ENCODE measurements at regions not wholly inside any gene's neighbourhood (a gene's known extent, or its start where the extent isn't known, plus 50 kb on each side); places are given as distances from the start of the nearest gene placed in this dataset.

- DNase-seq = no peak
Measured at GRCh38 chr4:186935901-186936300, 212.2 kb upstream of the FAT1 start.

DNA sequence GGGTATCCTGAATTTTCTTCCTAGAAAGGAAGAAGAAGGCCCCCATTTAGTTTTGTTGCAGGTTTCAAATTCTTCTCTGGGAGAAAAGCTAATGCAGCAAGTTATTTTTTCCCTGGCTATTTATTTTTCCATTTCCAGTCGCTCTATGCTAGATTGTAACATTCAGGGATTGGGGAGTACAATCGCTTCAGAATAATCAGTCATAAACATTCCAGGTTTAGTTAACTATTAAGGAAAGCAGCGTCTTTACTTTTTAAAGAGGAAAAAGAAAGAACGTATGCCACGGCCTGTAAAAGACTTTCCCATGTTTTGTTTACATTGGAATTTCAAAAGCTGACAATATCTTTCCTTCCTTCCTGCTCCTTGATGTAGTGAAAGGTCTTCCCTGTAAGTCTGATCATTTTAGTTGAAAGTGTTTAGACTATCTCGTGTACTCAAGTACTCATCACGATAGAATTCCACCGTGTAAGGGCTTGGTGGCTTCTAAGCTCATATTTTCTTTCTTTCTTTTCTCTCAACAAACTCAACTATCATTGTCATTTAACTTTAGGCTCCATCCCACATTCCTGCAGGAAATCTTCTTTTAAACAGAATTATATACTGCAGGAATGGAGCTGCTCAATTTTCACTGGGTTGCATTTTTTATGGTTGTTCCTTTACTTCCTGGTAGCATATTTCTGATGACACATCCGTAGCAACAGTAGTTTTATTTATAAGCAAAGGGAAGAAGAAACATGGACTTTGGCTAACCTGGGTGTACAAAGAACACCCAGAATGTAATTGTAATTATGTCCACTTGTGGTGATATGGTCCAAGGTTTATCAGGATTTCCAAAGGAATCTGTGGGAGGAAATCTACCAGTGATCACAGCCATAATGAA lies 213.1 kb upstream of the FAT1 start:
- DNase-seq = peak; percentile 71

- DNase-seq = no peak
Measured at GRCh38 chr4:186939226-186939625, 215.6 kb upstream of the FAT1 start.

DNA sequence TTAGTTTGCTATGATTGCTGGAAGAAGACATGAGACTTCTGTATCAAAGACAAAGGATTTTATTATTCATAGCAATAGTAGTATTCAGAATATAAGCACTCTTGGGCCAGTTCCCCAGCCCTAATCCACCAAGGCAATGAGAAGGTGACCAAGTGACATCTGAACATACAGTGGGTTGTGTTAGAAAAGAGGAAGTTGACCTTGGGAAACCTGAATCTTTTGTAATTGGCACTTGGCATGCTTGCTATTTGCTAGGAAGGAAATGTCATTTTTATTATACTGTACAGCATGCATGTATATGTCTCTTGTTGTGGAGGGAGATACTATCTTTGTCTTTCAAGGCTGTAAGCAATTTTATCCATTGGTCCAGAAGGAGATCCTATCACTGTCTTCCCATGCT lies 216.1 kb upstream of the FAT1 start:
- no peak for DNase-seq

DNA sequence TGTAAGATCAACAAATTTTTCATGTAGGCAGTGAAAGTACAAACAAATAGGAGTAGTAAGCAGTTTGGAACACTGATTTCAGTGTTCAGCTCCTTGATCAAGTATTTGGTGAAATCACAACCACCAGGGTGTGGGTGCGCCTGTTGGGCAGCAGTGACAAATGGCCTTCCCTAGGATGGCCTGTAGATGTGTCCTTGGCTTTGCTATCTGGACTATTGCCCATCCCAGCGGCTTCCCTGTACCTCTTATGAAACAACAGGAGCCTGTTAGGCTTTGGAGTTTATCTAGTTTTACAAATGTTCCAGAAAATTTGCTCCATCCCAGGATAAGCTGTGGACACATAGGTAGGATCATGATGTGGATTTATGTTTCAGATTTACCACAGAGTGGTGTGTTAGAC lies 216.8 kb upstream of the FAT1 start:
- DNase-seq = no peak

DNA sequence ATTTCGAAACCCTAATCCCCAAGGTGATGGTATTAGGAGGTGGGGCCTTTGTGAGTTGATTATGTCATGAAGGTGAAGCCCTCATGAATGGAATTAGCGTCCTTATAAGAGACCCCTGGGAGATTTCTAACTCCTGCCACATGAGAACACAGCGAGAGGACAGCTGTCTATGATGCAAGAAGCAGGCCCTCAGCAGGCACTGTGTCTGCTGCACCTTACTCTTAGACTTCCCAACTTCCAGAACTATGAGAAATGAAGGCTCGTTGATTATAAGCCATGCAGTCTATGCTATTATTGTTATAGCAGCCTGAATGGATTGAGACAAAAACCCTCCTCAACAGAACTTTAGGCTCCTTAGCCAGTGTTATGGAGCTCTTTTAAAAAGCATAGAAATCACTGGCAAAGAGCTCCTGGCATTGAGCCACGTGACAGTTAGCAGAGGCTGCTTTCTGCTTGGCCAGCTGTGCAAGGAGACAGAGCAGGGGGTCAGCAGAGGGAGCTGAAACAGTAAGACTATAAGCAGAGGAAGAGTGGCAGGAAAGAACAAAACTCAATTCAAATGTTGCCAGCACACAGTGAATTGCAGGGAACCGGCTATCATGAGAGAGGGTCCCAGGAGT lies 219.2 kb upstream of the FAT1 start:
- peak; percentile 57 for DNase-seq

- no peak for DNase-seq
Measured at GRCh38 chr4:186943411-186943810, 219.8 kb upstream of the FAT1 start.

DNA sequence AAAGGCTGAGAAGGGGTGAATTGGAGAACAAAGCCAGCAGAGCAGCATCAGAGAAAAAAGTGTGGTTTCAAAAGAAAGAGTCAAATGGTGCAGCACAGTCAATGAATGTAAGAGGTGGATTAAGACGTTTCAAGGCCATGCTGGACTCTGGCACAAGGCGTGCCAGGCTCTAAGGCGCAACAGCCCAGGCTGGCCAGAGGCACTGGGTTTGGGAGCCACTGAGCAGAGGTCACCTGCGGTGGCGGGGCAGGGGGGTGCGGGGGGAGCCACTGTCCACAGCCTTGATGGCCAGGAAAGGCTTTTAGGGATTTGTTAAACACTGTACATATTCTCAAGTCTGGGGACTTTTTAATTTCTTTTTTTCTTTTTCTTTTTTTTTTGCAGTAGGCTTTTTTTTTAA lies 222.5 kb upstream of the FAT1 start:
- DNase-seq = no peak

DNA sequence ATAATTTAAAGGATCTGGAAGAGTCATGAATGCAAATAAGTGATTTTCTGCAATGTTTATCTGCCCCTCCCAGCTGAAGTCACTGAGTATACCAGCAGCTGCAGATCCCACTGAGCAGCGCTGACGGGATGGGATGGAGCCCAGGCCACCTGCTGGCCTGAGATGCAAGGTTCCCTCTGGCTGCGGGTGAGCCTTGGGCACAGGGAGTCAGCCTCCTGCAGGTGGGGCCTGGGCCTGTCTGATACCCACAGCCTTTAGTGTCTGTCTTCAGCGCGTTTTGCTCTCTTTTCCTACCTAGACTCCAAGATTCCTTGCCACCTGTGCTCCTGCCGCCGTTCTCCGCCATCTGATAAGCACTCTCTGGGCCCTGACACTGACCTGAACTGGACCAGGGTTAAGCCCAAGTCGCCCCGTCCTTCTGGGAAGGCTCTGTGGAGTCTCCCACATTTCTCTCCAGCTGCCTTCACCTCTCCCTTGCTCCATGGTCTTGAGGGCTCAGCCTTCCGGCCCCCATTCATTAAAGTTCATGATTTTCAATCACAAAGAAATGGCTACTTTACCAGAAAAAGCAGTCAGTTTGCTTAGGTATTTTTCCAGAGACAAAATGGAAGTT lies 223.1 kb upstream of the FAT1 start:
- no peak for DNase-seq

- peak; percentile 37 for DNase-seq
Measured at GRCh38 chr4:186948361-186949242, 224.9 kb upstream of the FAT1 start.

GRCh38 chr4:186949847-186950246 lies 226.2 kb upstream of the FAT1 start:
- no peak for DNase-seq

DNA sequence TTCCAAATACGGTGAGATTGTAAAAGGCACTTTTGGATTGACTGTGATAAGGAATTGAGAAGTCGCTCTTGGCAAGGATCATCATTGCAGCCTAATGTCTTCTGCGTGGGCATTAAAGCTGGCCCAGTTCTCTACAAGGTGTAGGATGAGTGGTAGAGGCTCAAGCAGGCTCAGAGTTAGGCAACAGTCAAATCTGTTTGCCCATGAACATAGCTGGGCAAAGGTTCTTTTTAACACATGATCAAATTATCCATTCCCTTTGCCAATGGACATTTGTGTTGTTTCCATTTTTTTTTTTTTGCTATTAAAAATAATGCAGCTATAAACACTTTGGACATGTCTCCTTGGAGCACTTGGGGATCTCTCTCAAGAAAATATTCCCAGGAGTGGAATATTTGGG lies 229.1 kb upstream of the FAT1 start:
- no peak for DNase-seq

GRCh38 chr4:186953599-186954260 lies 230.1 kb upstream of the FAT1 start:
- DNase-seq = no peak

DNA sequence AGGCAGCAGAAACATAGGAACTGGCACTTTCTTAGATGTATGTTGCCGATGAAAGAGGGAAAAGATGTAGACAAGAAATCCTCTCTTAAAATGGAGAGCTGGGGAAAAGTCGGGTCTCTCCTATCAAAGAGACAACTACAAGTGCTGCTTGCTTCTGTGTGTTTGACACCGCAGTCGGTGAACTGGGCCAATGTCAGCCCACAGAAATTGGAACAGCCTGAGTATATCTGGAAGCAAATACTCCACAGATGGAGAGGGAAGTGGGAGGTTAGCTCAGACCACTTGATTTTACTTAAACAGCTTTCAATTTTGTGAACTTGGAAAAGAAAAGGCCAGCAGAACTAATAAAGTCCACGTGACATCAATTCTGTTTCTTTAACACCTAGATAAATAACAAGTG lies 230.9 kb upstream of the FAT1 start:
- DNase-seq = no peak

- no peak for DNase-seq
Measured at GRCh38 chr4:186954956-186955355, 231.3 kb upstream of the FAT1 start.

- DNase-seq = peak; percentile 52
Measured at GRCh38 chr4:186957952-186958555, 234.4 kb upstream of the FAT1 start.

DNA sequence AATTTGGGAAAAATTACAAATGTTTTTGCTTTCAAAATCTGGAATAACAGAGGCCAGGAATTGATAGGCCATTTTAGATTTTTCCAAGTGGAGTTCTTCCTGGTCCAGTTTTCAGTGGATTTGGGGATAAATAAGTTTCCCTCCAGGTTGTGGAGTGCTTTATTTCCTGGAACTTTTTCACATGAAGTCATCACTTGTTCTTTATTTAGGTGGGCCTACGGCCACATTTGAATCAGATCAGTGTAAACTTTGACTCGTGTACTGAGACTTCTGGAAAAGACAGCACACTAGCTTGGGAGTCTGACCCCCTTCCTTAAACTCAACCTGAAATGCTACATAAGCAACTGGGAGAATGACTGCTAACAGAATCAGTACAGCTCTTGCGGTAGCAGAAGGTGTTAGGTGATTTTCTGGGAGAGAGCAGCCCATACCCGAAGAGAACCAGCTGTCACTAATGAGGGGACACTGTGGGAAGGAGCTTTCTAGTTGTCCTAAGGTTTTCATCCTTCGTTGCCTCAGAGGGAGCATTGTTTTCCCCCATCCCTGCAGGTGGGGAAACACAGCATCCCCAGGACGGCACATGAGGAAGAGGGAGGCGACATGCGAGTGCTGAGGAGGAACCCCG lies 235.2 kb upstream of the FAT1 start:
- DNase-seq = no peak

DNA sequence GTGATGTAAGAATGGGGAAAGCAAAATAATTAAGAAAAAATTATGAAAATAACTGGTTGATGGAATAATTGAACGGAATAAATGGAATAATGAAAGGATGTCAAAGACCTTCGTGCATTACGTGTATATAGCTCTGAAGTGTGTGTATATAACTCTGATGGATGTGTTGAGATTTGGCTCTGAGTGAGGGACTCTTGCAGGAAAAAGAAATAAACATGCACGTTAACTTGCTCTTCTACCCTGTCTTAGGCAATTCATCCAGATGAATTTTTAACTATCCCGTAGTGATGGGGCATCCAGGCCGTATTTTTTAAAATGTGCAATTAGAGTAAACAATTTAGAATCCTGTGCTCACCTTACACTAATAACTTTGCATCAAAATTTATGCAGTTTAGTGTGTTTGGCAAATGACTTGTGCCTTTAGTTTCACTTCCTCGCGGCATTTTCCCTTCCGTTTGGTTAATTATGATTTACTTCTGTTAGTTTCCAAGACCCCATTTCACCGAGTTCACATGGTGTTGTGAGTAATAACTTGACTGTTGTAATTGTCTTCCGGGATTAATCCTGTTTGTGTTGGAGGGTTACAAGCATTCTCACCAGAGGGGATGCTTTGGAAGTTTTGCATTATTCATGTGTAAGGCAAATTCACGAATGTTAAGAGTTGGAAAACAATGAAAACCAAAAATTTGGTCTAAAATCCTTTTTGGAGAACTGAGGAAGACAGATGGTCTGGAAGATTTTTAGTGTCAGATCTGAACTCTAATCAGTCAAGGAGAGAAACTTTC lies 256.5 kb upstream of the FAT1 start:
- DNase-seq = peak; percentile 47

DNA sequence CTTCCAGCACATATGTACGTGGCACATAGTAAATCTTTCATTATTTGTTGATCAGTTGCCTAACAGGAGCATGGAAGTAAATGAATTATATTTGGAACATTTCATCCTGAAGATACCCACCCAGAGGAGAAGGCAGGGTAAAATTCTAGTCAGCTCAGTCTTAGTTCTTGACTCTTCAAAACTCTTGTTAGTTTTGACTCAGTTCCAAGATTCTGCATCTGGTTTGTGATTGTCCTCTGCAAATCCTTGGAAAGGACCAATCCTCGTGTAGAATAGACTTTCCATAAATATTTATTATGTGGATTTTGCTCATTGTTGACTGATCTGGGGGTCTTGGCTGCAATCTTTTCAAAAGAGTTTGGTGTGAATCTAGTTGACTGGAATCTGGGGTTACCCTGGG lies 257.5 kb upstream of the FAT1 start:
- DNase-seq = peak; percentile 19

DNA sequence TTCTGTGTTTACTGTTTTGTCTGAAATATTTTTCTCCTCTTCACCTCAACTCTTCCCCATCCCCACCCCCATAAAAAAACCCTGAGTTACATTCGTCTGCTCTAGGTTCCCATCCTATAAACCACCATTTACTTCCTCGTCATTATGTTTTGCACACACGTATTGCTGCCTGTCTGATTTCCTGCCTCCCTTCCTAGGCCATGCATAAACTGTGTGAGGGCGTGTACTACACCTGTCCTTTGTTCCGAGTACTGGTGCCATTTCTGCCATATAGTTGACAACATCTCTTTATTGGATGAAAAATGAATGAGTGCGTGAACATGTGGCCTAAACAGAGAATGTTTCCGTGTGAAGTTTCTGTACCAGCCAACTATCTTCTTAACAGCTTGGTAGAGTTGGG lies 258.5 kb upstream of the FAT1 start:
- no peak for DNase-seq

Measured in fibroblast of upper back skin (primary cell).